ENCODE measurements at regions not wholly inside any gene's neighbourhood (a gene's known extent, or its start where the extent isn't known, plus 50 kb on each side); places are given as distances from the start of the nearest gene placed in this dataset.
"Not testable (repeated sequence)": the region's sequence is repeated elsewhere in the genome, so short reads cannot be mapped to it uniquely, and the experiment has no call there.

DNA sequence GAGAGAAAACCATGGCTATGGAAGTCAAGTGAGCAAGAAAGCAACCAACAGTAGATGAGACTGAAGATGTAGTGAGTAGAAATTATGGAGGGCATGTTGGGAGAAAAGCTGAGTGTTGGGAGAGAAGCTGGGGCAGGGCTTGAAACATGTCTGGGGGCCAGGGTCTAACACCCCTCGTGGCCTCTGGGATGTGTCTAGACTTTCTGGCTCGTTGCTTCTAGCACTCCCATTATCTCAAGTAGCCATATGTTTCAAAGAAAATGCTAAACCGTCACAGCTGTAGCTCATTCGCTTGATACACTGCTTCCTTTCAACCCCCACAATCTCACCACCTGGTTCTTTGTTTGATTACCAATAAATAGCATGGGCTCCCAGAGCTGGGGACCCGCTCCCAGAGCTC lies 83.8 kb upstream of the BCHE start:
- no peaks in the 10 kb centered on the region for H3K4me1 Mint-ChIP-seq
- H3K4me3 Mint-ChIP-seq = no peak overlapping the region
- H3K36me3 Mint-ChIP-seq = no peaks in the 10 kb centered on the region
- no peaks in the 10 kb centered on the region for H3K4me1 ChIP-seq
- peak overlapping the region; percentile 42 for H2AFZ ChIP-seq (replicated peaks)
- no peaks in the 10 kb centered on the region for H3F3A ChIP-seq (ENCODE audit: low read depth)
- H3K27me3 ChIP-seq = no peaks in the 10 kb centered on the region
- no peaks in the 10 kb centered on the region for H3K36me3 ChIP-seq
- no peak overlapping the region for H3K27ac ChIP-seq
- no peak for DNase-seq (ENCODE audit: low spot score)
- no peak overlapping the region for H3K4me3 ChIP-seq
- no peaks in the 10 kb centered on the region for H3K79me2 ChIP-seq (ENCODE audit: low read depth)
- H3K9me3 ChIP-seq (ENCODE audit: low read depth) = no peaks in the 10 kb centered on the region
- no peak overlapping the region for H3K27ac Mint-ChIP-seq
- peaks cover 10% of the 10 kb centered on the region for H3K9me3 Mint-ChIP-seq
- no peak for TF ChIP-seq EZH2 (IDR thresholded peaks at IDR 0.05)
- TF ChIP-seq, protein P1, sequence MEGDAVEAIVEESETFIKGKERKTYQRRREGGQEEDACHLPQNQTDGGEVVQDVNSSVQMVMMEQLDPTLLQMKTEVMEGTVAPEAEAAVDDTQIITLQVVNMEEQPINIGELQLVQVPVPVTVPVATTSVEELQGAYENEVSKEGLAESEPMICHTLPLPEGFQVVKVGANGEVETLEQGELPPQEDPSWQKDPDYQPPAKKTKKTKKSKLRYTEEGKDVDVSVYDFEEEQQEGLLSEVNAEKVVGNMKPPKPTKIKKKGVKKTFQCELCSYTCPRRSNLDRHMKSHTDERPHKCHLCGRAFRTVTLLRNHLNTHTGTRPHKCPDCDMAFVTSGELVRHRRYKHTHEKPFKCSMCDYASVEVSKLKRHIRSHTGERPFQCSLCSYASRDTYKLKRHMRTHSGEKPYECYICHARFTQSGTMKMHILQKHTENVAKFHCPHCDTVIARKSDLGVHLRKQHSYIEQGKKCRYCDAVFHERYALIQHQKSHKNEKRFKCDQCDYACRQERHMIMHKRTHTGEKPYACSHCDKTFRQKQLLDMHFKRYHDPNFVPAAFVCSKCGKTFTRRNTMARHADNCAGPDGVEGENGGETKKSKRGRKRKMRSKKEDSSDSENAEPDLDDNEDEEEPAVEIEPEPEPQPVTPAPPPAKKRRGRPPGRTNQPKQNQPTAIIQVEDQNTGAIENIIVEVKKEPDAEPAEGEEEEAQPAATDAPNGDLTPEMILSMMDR (IDR thresholded peaks at IDR 0.05) = no peak
- no peak overlapping the region for H3K9ac ChIP-seq
- H3K27me3 Mint-ChIP-seq (ENCODE audit: insufficient read depth, low read depth) = peaks cover 3% of the 10 kb centered on the region
- H4K20me1 ChIP-seq (ENCODE audit: low read depth) = no peaks in the 10 kb centered on the region
- H3K4me2 ChIP-seq = no peak overlapping the region

DNA sequence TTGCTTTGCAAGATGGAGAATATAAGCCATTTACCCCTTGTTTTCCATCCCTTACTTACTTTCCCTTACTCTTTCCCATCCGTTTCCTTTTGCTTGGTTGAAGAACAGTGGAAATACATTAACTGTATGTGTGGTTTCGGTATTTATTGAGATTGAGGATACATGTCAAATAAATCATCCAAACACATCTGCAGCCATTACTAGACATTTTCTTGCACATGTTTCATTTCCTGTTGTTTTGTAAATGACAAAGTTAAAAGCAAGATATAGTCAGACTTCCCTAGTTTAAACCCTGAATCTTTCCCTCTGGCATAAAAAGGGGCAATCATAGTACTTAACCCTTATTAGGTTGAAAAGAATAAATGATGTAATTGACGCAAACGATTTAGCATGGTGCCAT lies 82.1 kb upstream of the BCHE start:
- Histone ChIP-seq H3K27ac (no peak overlapping the region), H3K36me3 (no peaks in the 10 kb centered on the region), H3K4me3 (no peak overlapping the region), H3K4me2 (no peak overlapping the region), H3K9me3 (ENCODE audit: low read depth) (no peaks in the 10 kb centered on the region), H3K79me2 (ENCODE audit: low read depth) (no peaks in the 10 kb centered on the region), H4K20me1 (ENCODE audit: low read depth) (no peaks in the 10 kb centered on the region), H3K4me1 (no peaks in the 10 kb centered on the region), H2AFZ (replicated peaks) (no peak overlapping the region), H3K27me3 (no peaks in the 10 kb centered on the region), H3K9ac (no peak overlapping the region), H3F3A (ENCODE audit: low read depth) (no peaks in the 10 kb centered on the region)
- peaks cover 10% of the 10 kb centered on the region for H3K9me3 Mint-ChIP-seq
- H3K27ac Mint-ChIP-seq = no peak overlapping the region
- no peak for DNase-seq (ENCODE audit: low spot score)
- H3K4me1 Mint-ChIP-seq = no peaks in the 10 kb centered on the region
- H3K4me3 Mint-ChIP-seq = no peak overlapping the region
- H3K36me3 Mint-ChIP-seq = no peaks in the 10 kb centered on the region
- TF ChIP-seq EZH2 (IDR thresholded peaks at IDR 0.05) (no peak), EZH2phosphoT487 (IDR thresholded peaks at IDR 0.05) (no peak)
- TF ChIP-seq, protein P1 (IDR thresholded peaks at IDR 0.05) = no peak
- peaks cover 3% of the 10 kb centered on the region for H3K27me3 Mint-ChIP-seq (ENCODE audit: insufficient read depth, low read depth)

DNA sequence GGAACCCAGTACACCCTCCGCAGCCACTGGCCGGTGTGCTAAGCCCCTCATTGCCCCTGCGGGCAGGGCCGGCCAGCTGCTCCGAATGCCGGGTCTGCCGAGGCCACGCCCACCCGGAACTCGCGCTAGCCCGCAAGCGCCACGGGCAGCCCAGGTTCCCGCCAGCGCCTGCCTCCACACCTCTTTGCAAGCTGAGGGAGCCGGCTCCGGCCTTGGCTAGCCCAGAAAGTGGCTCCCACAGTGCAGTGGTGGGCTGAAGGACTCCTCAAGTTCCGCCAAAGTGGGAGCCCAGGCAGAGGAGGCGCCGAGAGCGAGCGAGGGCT lies 81.4 kb upstream of the BCHE start:
- Mint-ChIP-seq H3K27ac (no peak overlapping the region), H3K9me3 (peaks cover 10% of the 10 kb centered on the region), H3K4me1 (no peaks in the 10 kb centered on the region), H3K36me3 (no peaks in the 10 kb centered on the region), H3K4me3 (no peak overlapping the region), H3K27me3 (ENCODE audit: insufficient read depth, low read depth) (peaks cover 3% of the 10 kb centered on the region)
- H3K4me3 ChIP-seq = no peak overlapping the region
- no peaks in the 10 kb centered on the region for H3K27me3 ChIP-seq
- no peak overlapping the region for H2AFZ ChIP-seq (replicated peaks)
- H3K36me3 ChIP-seq = no peaks in the 10 kb centered on the region
- TF ChIP-seq, protein P1 (IDR thresholded peaks at IDR 0.05) = no peak
- TF ChIP-seq EZH2 (IDR thresholded peaks at IDR 0.05) = no peak
- no peak for TF ChIP-seq EZH2phosphoT487 (IDR thresholded peaks at IDR 0.05)
- H3K9me3 ChIP-seq (ENCODE audit: low read depth) = no peaks in the 10 kb centered on the region
- no peaks in the 10 kb centered on the region for H4K20me1 ChIP-seq (ENCODE audit: low read depth)
- DNase-seq (ENCODE audit: low spot score) = no peak
- H3K4me1 ChIP-seq = no peaks in the 10 kb centered on the region
- H3F3A ChIP-seq (ENCODE audit: low read depth) = no peaks in the 10 kb centered on the region
- no peak overlapping the region for H3K4me2 ChIP-seq
- H3K9ac ChIP-seq = no peak overlapping the region
- no peaks in the 10 kb centered on the region for H3K79me2 ChIP-seq (ENCODE audit: low read depth)
- no peak overlapping the region for H3K27ac ChIP-seq

DNA sequence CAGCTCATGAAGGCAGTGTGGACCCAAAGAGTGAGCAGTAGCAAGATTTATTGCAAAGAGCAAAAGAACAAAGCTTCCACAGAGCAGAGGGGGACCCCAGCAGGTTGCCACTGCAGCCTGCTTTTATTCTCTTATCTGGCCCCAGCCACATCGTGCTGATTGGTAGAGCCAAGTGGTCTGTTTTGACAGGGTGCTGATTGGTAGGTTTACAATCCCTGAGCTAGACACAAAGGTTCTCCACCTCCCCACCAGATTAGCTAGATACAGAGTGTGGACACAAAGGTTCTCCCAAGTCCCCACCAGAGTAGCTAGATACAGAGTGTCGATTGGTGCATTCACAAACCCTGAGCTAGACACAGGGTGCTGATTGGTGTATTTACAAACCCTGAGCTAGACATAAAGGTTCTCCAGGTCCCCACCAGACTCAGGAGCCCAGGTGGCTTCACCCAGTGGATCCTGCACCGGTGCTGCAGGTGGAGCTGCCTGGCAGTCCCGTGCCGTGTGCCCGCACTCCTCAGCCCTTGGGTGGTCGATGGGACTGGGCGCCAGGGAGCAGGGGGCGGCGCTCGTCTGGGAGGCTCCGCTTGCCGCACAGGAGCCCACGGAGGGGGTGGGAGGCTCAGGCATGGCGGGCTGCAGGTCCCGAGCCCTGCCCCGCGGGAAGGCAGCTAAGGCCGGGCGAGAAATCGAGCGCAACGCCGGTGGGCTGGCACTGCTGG lies 80.9 kb upstream of the BCHE start:
- not testable (repeated sequence) for H3K4me3 Mint-ChIP-seq; H3K27ac ChIP-seq; H3K4me1 ChIP-seq; H3K4me3 ChIP-seq; H3K27me3 Mint-ChIP-seq (ENCODE audit: insufficient read depth, low read depth); H4K20me1 ChIP-seq (ENCODE audit: low read depth); H3K36me3 Mint-ChIP-seq; H3K9ac ChIP-seq; H3K27me3 ChIP-seq; H3K79me2 ChIP-seq (ENCODE audit: low read depth); H2AFZ ChIP-seq (replicated peaks); H3K4me2 ChIP-seq; DNase-seq (ENCODE audit: low spot score); H3K9me3 ChIP-seq (ENCODE audit: low read depth); H3K36me3 ChIP-seq; H3K4me1 Mint-ChIP-seq; H3K27ac Mint-ChIP-seq; H3F3A ChIP-seq (ENCODE audit: low read depth)
- H3K9me3 Mint-ChIP-seq = peaks cover 10% of the 10 kb centered on the region

DNA sequence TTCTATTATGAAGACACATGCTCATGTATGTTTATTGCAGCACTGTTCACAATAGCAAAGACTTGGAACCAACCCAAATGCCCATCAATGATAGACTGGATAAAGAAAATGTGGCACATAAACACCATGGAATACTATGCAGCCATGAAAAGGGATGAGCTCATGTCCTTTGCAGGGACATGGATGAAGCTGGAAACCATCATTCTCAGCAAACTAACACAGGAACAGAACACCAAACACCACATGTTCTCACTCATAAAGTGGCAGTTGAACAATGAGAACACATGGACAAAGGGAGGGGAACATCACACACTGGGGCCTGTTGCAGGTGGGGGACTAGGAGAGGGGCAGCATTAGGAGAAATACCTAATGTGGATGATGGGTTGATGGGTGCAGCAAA lies 77.9 kb upstream of the BCHE start:
- not testable (repeated sequence) for H3K9me3 ChIP-seq (ENCODE audit: low read depth); H4K20me1 ChIP-seq (ENCODE audit: low read depth); H3K36me3 ChIP-seq; H3K4me1 ChIP-seq; H3K27ac Mint-ChIP-seq; H3K4me1 Mint-ChIP-seq; H3K79me2 ChIP-seq (ENCODE audit: low read depth); H2AFZ ChIP-seq (replicated peaks); H3K27me3 Mint-ChIP-seq (ENCODE audit: insufficient read depth, low read depth); DNase-seq (ENCODE audit: low spot score); H3F3A ChIP-seq (ENCODE audit: low read depth); H3K4me3 ChIP-seq; H3K4me3 Mint-ChIP-seq; H3K9ac ChIP-seq; H3K36me3 Mint-ChIP-seq; H3K4me2 ChIP-seq; H3K27me3 ChIP-seq; H3K27ac ChIP-seq
- H3K9me3 Mint-ChIP-seq = peaks cover 10% of the 10 kb centered on the region
